Adrenal gland (tissue), 5 donors: ENCODE measurements at regions not wholly inside any gene's neighbourhood (a gene's known extent, or its start where the extent isn't known, plus 50 kb on each side); places are given as distances from the start of the nearest gene placed in this dataset.

Experiments
- CTCF ChIP-seq, 6 experiments: fragments of 450-650 bp in 4 of 6; fragments of 200-600 bp in 2 of 6; sonication (generic) in 1 of 6; IDR thresholded peaks; 1 replicate in 5 of 6; 2 replicates in 1 of 6; pipeline versions ENCODE4 v1.5.1 to v1.8.0; 2016 to 2021; ENCODE audit warnings: antibody characterized with exemption in 6 of 6, mild to moderate bottlenecking in 2 of 6, moderate library complexity in 1 of 6
- POLR2A ChIP-seq, 2 donors: fragments of 450-650 bp; IDR thresholded peaks; one replicate each; pipeline ENCODE4 v1.6.1; 2017; ENCODE audit warnings: antibody characterized with exemption in 2 of 2, mild to moderate bottlenecking in 2 of 2, moderate library complexity in 1 of 2
- donor health status: DM: no; HTN: no; CAD: no.

- no peak for TF ChIP-seq POLR2A (IDR thresholded peaks at IDR 0.05)
- no peak for TF ChIP-seq CTCF (IDR thresholded peaks at IDR 0.05)
Measured at GRCh38 chr15:29637555-29637954, 184.7 kb downstream of the TJP1 start.
